MM.1S (cell line): ENCODE measurements at regions not wholly inside any gene's neighbourhood (a gene's known extent, or its start where the extent isn't known, plus 50 kb on each side); places are given as distances from the start of the nearest gene placed in this dataset.

Experiments used
- DNase-seq: peaks from one replicate; pipeline ENCODE4 v3.0.0-alpha.2; 2015
- H2AFZ ChIP-seq: fragments of 300-600 bp; sonication (generic); 2 replicates; pipeline ENCODE4 v1.6.0; 2016; ENCODE audit warnings: antibody characterized with exemption, low read length
- H3F3A ChIP-seq: fragments of 300-600 bp; sonication (generic); 2 replicates; pipeline ENCODE4 v1.6.1; 2016; ENCODE audit warnings: mild to moderate bottlenecking, antibody characterized with exemption, low read length, moderate library complexity, mixed read lengths; ENCODE audit not compliant: insufficient read depth
- H3K27ac ChIP-seq: fragments of 300-600 bp; sonication (generic); 2 replicates; pipeline ENCODE4 v1.5.1; 2016; ENCODE audit warnings: mild to moderate bottlenecking, low read length
- H3K27me3 ChIP-seq: fragments of 300-600 bp; sonication (generic); replicated peaks from 2 replicates; pipeline ENCODE4 v1.6.0; 2016; ENCODE audit warnings: low read length; ENCODE audit not compliant: insufficient read depth
- H3K36me3 ChIP-seq: fragments of 300-600 bp; sonication (generic); replicated peaks from 2 replicates; pipeline ENCODE4 v1.6.1; 2016; ENCODE audit warnings: mild to moderate bottlenecking, low read length, mixed read lengths; ENCODE audit not compliant: insufficient read depth
- H3K4me1 ChIP-seq: fragments of 300-600 bp; sonication (generic); 2 replicates; pipeline ENCODE4 v1.6.1; 2016; ENCODE audit warnings: low read length, mixed read lengths
- H3K4me2 ChIP-seq: fragments of 300-600 bp; sonication (generic); 2 replicates; pipeline ENCODE4 v1.6.0; 2016; ENCODE audit warnings: low read depth, low read length
- H3K4me3 ChIP-seq: fragments of 300-600 bp; sonication (generic); 2 replicates; pipeline ENCODE4 v1.5.1; 2016; ENCODE audit warnings: low read length, mixed read lengths
- H3K79me2 ChIP-seq: fragments of 300-600 bp; sonication (generic); 2 replicates; pipeline ENCODE4 v1.6.1; 2016; ENCODE audit warnings: mixed run types, low read length, mixed read lengths
- H3K9ac ChIP-seq: fragments of 300-600 bp; sonication (generic); 2 replicates; pipeline ENCODE4 v1.6.1; 2016; ENCODE audit warnings: low read length, mixed read lengths
- H3K9me2 ChIP-seq: fragments of 300-600 bp; sonication (generic); replicated peaks from 2 replicates; pipeline ENCODE4 v1.6.1; 2016; ENCODE audit warnings: mild to moderate bottlenecking, low read length, mixed read lengths; ENCODE audit not compliant: insufficient read depth
- H3K9me3 ChIP-seq: fragments of 300-600 bp; sonication (generic); replicated peaks from 2 replicates; pipeline ENCODE4 v1.6.1; 2016; ENCODE audit warnings: mild to moderate bottlenecking, low read length, mixed read lengths; ENCODE audit not compliant: insufficient read depth
- H4K20me1 ChIP-seq: fragments of 300-600 bp; sonication (generic); 2 replicates; pipeline ENCODE4 v1.6.1; 2016; ENCODE audit warnings: mild to moderate bottlenecking, low read length, moderate library complexity, mixed read lengths; ENCODE audit not compliant: insufficient read depth
- EZH2 ChIP-seq: fragments of 300-600 bp; sonication (generic); optimal IDR thresholded peaks from 2 replicates; pipeline ENCODE3; 2017; ENCODE audit warnings: low read depth, mild to moderate bottlenecking, antibody characterized with exemption, low read length, mixed read lengths
- EZH2phosphoT487 ChIP-seq: fragments of 300-600 bp; sonication (generic); IDR thresholded peaks from 2 replicates; pipeline ENCODE4 v1.6.1; 2018; ENCODE audit warnings: antibody characterized with exemption, low read length
- TF ChIP-seq, protein P1 (sequence below): fragments of 300-600 bp; sonication (generic); IDR thresholded peaks from 2 replicates; pipeline ENCODE4 v1.5.1; 2016; ENCODE audit warnings: antibody characterized with exemption, low read length, mixed read lengths

DNA sequence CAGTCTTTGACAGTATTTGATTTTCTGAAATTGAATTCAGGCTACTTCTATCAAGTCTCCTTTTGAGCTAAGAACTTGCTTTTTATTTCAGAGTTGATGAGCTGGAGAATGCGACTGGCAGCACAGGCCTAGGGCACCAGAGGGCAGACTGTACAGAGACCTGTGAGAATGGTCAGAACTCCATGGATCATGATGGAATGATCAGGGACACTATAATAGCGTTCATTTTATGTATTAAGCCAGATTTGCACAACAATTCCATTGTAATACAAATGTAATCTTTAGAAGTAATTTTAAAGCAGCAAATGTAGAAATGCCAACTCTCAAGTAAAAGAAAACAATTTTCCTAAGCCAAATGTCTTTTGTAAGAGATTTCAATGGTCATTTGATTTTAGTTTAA lies 902.4 kb downstream of the NR2F1-AS1 start:
- Histone ChIP-seq H3K27ac (no peak overlapping the region), H3K79me2 (no peaks in the 10 kb centered on the region), H3K9me2 (no peaks in the 10 kb centered on the region), H3K9ac (no peak overlapping the region), H4K20me1 (no peaks in the 10 kb centered on the region), H3K4me2 (no peak overlapping the region), H3F3A (no peaks in the 10 kb centered on the region), H3K4me3 (no peak overlapping the region), H3K9me3 (no peaks in the 10 kb centered on the region), H3K27me3 (no peaks in the 10 kb centered on the region), H2AFZ (no peak overlapping the region), H3K4me1 (no peaks in the 10 kb centered on the region), H3K36me3 (no peaks in the 10 kb centered on the region)
- TF ChIP-seq, protein P1, sequence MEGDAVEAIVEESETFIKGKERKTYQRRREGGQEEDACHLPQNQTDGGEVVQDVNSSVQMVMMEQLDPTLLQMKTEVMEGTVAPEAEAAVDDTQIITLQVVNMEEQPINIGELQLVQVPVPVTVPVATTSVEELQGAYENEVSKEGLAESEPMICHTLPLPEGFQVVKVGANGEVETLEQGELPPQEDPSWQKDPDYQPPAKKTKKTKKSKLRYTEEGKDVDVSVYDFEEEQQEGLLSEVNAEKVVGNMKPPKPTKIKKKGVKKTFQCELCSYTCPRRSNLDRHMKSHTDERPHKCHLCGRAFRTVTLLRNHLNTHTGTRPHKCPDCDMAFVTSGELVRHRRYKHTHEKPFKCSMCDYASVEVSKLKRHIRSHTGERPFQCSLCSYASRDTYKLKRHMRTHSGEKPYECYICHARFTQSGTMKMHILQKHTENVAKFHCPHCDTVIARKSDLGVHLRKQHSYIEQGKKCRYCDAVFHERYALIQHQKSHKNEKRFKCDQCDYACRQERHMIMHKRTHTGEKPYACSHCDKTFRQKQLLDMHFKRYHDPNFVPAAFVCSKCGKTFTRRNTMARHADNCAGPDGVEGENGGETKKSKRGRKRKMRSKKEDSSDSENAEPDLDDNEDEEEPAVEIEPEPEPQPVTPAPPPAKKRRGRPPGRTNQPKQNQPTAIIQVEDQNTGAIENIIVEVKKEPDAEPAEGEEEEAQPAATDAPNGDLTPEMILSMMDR = 0 out of 2 replicates have a peak, but pooled peaks have one; percentile 10
- TF ChIP-seq EZH2 = no peak
- DNase-seq = no peak

- Histone ChIP-seq H3K9me2 (no peaks in the 10 kb centered on the region), H3K4me3 (no peak overlapping the region), H3F3A (no peaks in the 10 kb centered on the region), H3K4me1 (no peaks in the 10 kb centered on the region), H3K36me3 (no peaks in the 10 kb centered on the region), H3K27ac (no peak overlapping the region), H3K9ac (no peak overlapping the region), H3K4me2 (no peak overlapping the region), H2AFZ (no peak overlapping the region), H3K9me3 (no peaks in the 10 kb centered on the region), H3K27me3 (no peaks in the 10 kb centered on the region), H4K20me1 (no peaks in the 10 kb centered on the region), H3K79me2 (no peaks in the 10 kb centered on the region)
- TF ChIP-seq EZH2phosphoT487 (no peak), EZH2 (no peak)
- TF ChIP-seq, protein P1 = no peak
- no peak for DNase-seq
These were observed 904.5 kb downstream of the NR2F1-AS1 start for GRCh38 chr5:92676215-92677165.

GRCh38 chr5:92674321-92674720 lies 906.7 kb downstream of the NR2F1-AS1 start:
- DNase-seq = no peak
- H3K79me2 ChIP-seq = no peaks in the 10 kb centered on the region
- no peaks in the 10 kb centered on the region for H3K27me3 ChIP-seq
- no peak overlapping the region for H3K9ac ChIP-seq
- H3K9me2 ChIP-seq = no peaks in the 10 kb centered on the region
- H3K27ac ChIP-seq = no peak overlapping the region
- H3K9me3 ChIP-seq = no peaks in the 10 kb centered on the region
- no peak overlapping the region for H2AFZ ChIP-seq
- no peaks in the 10 kb centered on the region for H3K36me3 ChIP-seq
- no peaks in the 10 kb centered on the region for H3F3A ChIP-seq
- no peaks in the 10 kb centered on the region for H3K4me1 ChIP-seq
- H4K20me1 ChIP-seq = no peaks in the 10 kb centered on the region
- TF ChIP-seq, protein P1 = no peak
- TF ChIP-seq EZH2 = no peak
- no peak for TF ChIP-seq EZH2phosphoT487
- no peak overlapping the region for H3K4me2 ChIP-seq
- no peak overlapping the region for H3K4me3 ChIP-seq
